ENCODE measurements at regions not wholly inside any gene's neighbourhood (a gene's known extent, or its start where the extent isn't known, plus 50 kb on each side); places are given as distances from the start of the nearest gene placed in this dataset.
"Not testable (repeated sequence)": the region's sequence is repeated elsewhere in the genome, so short reads cannot be mapped to it uniquely, and the experiment has no call there.

DNA sequence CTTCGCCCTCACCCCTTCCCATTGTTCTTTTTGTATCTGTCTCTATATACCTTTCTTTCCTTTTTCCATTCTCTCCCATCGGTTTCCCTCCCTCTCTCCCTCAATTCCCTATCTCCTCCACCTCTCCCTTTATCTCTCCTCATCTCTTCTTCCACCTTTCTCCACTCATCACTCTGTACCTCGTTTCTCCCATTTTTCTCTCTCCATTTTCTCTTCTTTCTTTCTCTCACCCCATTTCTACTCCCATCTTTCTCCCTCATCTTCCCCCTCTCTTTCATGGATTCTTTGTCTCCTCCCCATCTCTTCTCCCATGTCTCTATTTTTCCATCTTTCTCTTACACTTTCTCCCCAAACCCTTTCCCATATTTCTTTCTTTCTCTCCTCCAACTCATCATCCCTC is 385.9 kb upstream of the CLINT1 start:
- Histone ChIP-seq H3K9me3 (ENCODE audit: control insufficient read depth, low read length) (no peaks in the 10 kb centered on the region), H3K36me3 (ENCODE audit: control insufficient read depth, insufficient read depth, low read length) (no peaks in the 10 kb centered on the region), H3K4me3 (ENCODE audit: insufficient read depth, low read depth, low read length) (no peak overlapping the region), H3K27me3 (ENCODE audit: control insufficient read depth, insufficient read depth, low read length, poor library complexity, severe bottlenecking) (no peaks in the 10 kb centered on the region), H3K27ac (ENCODE audit: insufficient read depth, low read depth, low read length, poor library complexity, severe bottlenecking) (no peak overlapping the region), H3K4me1 (ENCODE audit: control insufficient read depth, insufficient read depth, low read length) (no peaks in the 10 kb centered on the region)
- 90 to 91% methylated on average over 3 of the region's 3 CpGs for WGBS, 2 experiments

DNA sequence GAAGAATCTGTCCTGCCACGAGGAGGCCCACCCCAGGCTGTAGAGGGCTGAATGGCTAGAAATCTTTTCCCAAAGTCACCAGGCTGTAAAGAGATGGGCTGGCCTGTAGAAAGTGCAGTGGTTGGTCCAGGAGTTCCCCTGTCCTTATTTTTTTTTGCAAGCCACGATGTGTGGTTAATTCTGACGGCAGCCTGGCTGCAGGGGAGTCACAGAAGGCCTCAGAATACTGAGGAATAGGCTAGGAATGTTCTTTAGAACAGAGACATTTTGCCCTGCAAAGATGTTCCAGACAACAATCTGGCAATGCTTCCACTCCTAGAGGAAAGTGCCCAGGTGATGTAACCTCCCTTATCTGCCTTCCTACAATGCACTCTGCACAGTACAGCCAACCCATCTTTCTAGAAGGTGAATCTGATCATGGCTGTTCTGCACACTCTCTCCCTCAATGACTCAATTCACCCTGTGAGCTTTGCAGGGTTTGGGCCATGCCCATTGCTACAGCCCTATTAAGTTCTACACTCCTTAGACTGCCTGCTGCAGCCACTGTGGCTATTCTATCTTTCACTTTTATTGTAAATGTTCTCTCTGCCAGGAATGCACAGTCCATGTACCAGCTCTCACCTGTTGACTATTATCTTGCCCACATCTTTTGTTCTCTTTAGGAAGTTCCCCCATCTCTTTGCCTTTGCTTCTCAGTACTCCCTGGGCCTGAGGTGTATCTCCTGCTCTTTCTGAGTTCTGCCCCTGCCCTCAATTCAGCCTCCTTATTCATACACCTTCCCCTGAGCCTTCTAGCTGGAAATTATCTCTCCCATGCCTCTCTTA is 377.8 kb upstream of the CLINT1 start:
- Histone ChIP-seq H3K27me3 (ENCODE audit: control insufficient read depth, insufficient read depth, low read length, poor library complexity, severe bottlenecking) (no peaks in the 10 kb centered on the region), H3K4me3 (ENCODE audit: insufficient read depth, low read depth, low read length) (no peak overlapping the region), H3K27ac (ENCODE audit: insufficient read depth, low read depth, low read length, poor library complexity, severe bottlenecking) (no peak overlapping the region), H3K4me1 (ENCODE audit: control insufficient read depth, insufficient read depth, low read length) (no peaks in the 10 kb centered on the region), H3K9me3 (ENCODE audit: control insufficient read depth, low read length) (no peaks in the 10 kb centered on the region), H3K36me3 (ENCODE audit: control insufficient read depth, insufficient read depth, low read length) (no peaks in the 10 kb centered on the region)
- 89% methylated on average over 3 of the region's 3 CpGs for WGBS, 2 experiments

DNA sequence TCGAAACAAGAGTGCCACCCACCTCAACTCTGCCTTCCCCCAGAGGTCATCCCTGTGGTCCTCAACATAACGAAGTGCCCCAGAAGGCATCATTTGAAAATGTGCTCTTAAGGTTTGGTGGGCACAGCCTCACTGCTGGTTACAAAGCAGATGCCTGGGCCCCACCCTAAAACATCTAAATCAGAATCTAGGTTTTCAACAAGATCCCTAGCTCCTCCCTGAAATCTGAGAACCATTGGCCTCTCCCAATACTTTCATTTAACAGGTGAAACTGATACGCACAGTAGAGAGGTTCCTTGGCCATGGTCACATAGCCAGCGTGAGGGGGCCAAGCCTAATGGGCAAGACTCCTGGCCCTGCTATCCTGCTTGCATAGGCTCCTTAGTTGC is 376.2 kb upstream of the CLINT1 start:
- 95% methylated on average over 4 of the region's 4 CpGs for WGBS, 2 experiments
- Histone ChIP-seq H3K9me3 (ENCODE audit: control insufficient read depth, low read length) (no peaks in the 10 kb centered on the region), H3K36me3 (ENCODE audit: control insufficient read depth, insufficient read depth, low read length) (no peaks in the 10 kb centered on the region), H3K4me1 (ENCODE audit: control insufficient read depth, insufficient read depth, low read length) (no peaks in the 10 kb centered on the region), H3K4me3 (ENCODE audit: insufficient read depth, low read depth, low read length) (no peak overlapping the region), H3K27me3 (ENCODE audit: control insufficient read depth, insufficient read depth, low read length, poor library complexity, severe bottlenecking) (no peaks in the 10 kb centered on the region), H3K27ac (ENCODE audit: insufficient read depth, low read depth, low read length, poor library complexity, severe bottlenecking) (no peak overlapping the region)

DNA sequence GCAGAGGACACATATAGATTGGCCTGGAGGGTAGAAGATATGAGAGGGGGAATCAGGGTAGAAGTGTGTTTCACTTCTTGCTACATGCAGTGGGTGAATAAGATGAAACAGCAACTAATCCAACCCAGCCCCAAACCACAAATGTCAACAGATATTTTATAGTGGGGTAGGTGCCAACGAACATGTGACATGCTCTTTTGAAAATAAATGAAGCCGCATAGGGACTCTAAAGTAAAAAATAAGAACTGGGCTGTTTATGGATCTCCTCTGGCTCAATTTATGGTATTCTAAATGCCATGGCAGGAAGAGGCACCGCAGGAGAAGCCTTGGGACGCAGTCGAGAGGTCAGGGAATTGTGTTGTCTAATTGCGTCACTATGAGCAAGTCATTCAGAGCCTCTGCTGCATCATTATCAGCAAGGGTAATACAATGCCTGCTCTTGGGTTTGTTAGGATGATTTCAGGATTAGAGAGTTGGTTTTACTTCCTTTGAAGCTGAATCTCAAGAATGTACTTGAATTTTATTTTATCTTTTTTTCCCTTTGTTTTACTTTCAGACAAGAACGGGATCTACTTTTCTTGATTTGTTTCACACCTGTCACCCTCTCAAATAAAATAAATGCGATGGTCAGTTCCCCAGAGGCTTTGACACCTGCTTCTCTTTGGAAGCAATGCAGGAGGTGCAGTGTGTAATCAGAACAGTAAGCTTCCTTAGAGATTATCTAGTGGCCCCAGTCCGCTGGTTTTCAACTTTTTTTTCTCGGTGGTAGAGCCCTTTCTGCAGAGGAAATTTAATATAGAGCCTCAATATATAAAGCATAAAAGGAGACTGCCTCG is 375.6 kb upstream of the CLINT1 start:
- Histone ChIP-seq H3K4me3 (ENCODE audit: insufficient read depth, low read depth, low read length) (no peak overlapping the region), H3K36me3 (ENCODE audit: control insufficient read depth, insufficient read depth, low read length) (no peaks in the 10 kb centered on the region)
- 92% methylated on average over 11 of the region's 11 CpGs for WGBS, 2 experiments

DNA sequence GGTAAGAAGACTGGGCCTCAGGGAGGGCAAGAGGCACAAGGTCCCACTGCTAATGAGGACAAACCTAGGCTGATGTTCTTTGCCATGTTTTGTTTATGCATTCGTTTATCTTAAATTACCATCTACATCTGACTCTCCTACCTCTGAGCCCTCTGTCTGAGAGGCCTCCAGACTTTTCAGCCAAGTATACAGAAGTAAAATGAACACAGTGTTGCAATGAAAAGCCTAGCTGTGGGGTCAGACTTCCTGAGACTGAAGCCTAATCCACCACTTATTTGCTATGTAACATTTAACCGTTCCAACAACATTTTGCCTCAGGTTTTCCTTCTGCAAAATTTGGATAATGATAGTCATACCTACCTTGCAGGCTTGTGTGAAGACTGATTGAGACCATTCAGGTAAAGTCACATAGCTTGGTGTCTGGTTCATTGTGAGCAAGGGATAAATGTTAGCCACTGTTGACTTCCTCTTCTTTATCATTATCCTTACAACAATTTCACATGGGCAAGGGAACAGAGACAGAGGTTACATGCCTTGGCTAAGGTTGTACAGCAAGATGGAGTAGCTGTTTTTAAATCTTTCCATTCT is 374.9 kb upstream of the CLINT1 start:
- H3K27me3 ChIP-seq (ENCODE audit: control insufficient read depth, insufficient read depth, low read length, poor library complexity, severe bottlenecking): no peaks in the 10 kb centered on the region
- no peak overlapping the region for H3K4me3 ChIP-seq (ENCODE audit: insufficient read depth, low read depth, low read length)
- no peak overlapping the region for H3K27ac ChIP-seq (ENCODE audit: insufficient read depth, low read depth, low read length, poor library complexity, severe bottlenecking)
- WGBS, 2 experiments: 89 to 100% methylated on average over 2 of the region's 2 CpGs
- H3K4me1 ChIP-seq (ENCODE audit: control insufficient read depth, insufficient read depth, low read length): no peaks in the 10 kb centered on the region
- H3K9me3 ChIP-seq (ENCODE audit: control insufficient read depth, low read length): no peaks in the 10 kb centered on the region
- H3K36me3 ChIP-seq (ENCODE audit: control insufficient read depth, insufficient read depth, low read length): no peaks in the 10 kb centered on the region

More for the DNA sequence above, 375.6 kb upstream of the CLINT1 start:
- Histone ChIP-seq H3K4me1 (ENCODE audit: control insufficient read depth, insufficient read depth, low read length) (no peaks in the 10 kb centered on the region), H3K27ac (ENCODE audit: insufficient read depth, low read depth, low read length, poor library complexity, severe bottlenecking) (no peak overlapping the region), H3K27me3 (ENCODE audit: control insufficient read depth, insufficient read depth, low read length, poor library complexity, severe bottlenecking) (no peaks in the 10 kb centered on the region), H3K9me3 (ENCODE audit: control insufficient read depth, low read length) (no peaks in the 10 kb centered on the region)

DNA sequence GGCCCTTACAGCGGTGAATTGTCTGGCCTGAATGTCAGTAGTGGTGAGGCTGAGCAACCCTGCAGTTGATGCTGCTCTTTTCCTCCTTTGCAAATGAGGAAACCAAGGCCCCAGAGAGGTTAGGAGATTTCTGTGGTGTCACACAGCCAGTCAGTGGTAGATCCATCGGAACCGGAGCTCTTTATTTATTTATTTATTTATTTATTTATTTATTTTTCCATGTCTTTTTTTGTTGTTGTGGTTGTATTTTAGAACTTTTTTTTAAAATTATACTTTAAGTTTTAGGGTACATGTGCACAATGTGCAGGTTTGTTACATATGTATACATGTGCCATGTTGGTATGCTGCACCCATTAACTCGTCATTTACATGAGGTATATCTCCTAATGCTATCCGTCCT is 368.4 kb upstream of the CLINT1 start:
- not testable (repeated sequence) for H3K4me3 ChIP-seq (ENCODE audit: insufficient read depth, low read depth, low read length); H3K4me1 ChIP-seq (ENCODE audit: control insufficient read depth, insufficient read depth, low read length); H3K36me3 ChIP-seq (ENCODE audit: control insufficient read depth, insufficient read depth, low read length); H3K27me3 ChIP-seq (ENCODE audit: control insufficient read depth, insufficient read depth, low read length, poor library complexity, severe bottlenecking); H3K27ac ChIP-seq (ENCODE audit: insufficient read depth, low read depth, low read length, poor library complexity, severe bottlenecking); H3K9me3 ChIP-seq (ENCODE audit: control insufficient read depth, low read length)
- WGBS, 2 experiments: 95 to 98% methylated on average over 1 to 2 of the region's 5 CpGs

DNA sequence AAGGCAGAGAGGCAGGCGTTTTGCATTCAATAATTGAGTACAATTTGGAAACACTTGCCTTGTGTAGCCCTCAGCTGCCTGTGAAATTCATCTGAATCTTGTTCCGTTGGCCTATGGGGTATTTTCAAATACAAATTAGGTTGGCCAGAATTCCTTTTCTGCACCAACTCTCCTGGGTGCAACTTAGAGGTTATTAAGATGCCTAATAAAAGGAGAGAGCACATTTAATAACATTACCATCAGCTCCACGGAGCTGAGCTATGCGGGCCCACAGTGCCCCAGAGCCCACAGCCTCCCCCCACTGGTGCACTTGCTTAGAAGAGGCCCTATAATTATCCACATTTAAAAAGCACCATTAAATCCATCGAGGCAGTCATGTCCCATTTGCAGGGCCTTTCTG is 367.6 kb upstream of the CLINT1 start:
- no peak overlapping the region for H3K27ac ChIP-seq (ENCODE audit: insufficient read depth, low read depth, low read length, poor library complexity, severe bottlenecking)
- H3K27me3 ChIP-seq (ENCODE audit: control insufficient read depth, insufficient read depth, low read length, poor library complexity, severe bottlenecking): no peaks in the 10 kb centered on the region
- peaks cover 4% of the 10 kb centered on the region for H3K4me1 ChIP-seq (ENCODE audit: control insufficient read depth, insufficient read depth, low read length)
- 92 to 93% methylated on average over 5 of the region's 5 CpGs for WGBS, 2 experiments
- no peak overlapping the region for H3K4me3 ChIP-seq (ENCODE audit: insufficient read depth, low read depth, low read length)
- no peaks in the 10 kb centered on the region for H3K36me3 ChIP-seq (ENCODE audit: control insufficient read depth, insufficient read depth, low read length)
- H3K9me3 ChIP-seq (ENCODE audit: control insufficient read depth, low read length): no peaks in the 10 kb centered on the region

DNA sequence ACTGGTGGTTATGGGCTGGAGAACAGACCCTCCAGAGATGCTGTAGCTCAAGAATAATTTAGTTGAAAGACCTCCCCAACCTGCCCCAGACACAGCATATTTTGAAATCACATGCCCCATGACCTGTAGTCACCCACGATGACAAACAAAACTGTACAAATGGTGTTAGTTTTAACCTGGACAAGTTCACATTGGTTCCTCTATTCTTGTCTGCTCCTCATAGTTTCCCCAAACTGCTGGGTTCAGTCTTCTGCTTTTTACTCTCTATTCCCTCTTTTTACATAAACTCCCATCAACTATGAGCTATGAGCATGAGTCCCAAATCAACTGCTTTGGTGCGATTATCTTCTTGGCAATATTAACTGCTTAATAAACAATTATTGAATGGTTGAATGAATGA is 365.3 kb upstream of the CLINT1 start:
- Histone ChIP-seq H3K36me3 (ENCODE audit: control insufficient read depth, insufficient read depth, low read length) (no peaks in the 10 kb centered on the region), H3K9me3 (ENCODE audit: control insufficient read depth, low read length) (no peaks in the 10 kb centered on the region), H3K27ac (ENCODE audit: insufficient read depth, low read depth, low read length, poor library complexity, severe bottlenecking) (no peak overlapping the region), H3K4me1 (ENCODE audit: control insufficient read depth, insufficient read depth, low read length) (peaks cover 4% of the 10 kb centered on the region), H3K4me3 (ENCODE audit: insufficient read depth, low read depth, low read length) (no peak overlapping the region), H3K27me3 (ENCODE audit: control insufficient read depth, insufficient read depth, low read length, poor library complexity, severe bottlenecking) (no peaks in the 10 kb centered on the region)
- 93 to 97% methylated on average over 1 of the region's 2 CpGs for WGBS, 2 experiments

DNA sequence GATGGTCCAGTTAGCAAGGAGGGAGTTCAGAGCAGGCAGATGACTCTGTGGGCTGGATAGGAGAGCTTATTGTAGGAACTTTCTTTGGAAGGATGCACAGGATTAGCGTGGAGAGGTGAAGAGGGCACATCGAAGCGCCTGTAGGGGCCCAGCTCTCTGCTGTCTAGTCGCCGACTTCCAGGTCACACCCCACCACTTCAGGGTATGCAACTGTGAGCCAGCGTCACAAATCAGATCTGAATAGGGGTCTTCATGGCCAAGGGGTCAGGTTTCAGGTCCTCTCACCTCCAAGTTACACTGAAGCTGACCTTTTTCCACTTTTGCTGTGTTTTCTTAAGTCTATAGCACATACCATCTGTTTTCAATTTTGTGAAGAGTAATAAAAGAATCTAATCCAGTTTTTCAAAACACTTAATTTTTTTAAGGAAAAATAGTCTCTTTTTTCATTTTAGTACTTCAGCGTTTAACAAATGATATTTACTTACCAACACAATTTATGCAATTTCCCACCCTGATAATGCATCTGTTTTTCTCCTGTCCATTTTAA is 364.2 kb upstream of the CLINT1 start:
- no peaks in the 10 kb centered on the region for H3K27me3 ChIP-seq (ENCODE audit: control insufficient read depth, insufficient read depth, low read length, poor library complexity, severe bottlenecking)
- no peaks in the 10 kb centered on the region for H3K36me3 ChIP-seq (ENCODE audit: control insufficient read depth, insufficient read depth, low read length)
- no peak overlapping the region for H3K27ac ChIP-seq (ENCODE audit: insufficient read depth, low read depth, low read length, poor library complexity, severe bottlenecking)
- H3K4me3 ChIP-seq (ENCODE audit: insufficient read depth, low read depth, low read length): no peak overlapping the region
- H3K9me3 ChIP-seq (ENCODE audit: control insufficient read depth, low read length): no peaks in the 10 kb centered on the region
- peaks cover 4% of the 10 kb centered on the region for H3K4me1 ChIP-seq (ENCODE audit: control insufficient read depth, insufficient read depth, low read length)
- 86 to 89% methylated on average over 7 of the region's 7 CpGs for WGBS, 2 experiments

DNA sequence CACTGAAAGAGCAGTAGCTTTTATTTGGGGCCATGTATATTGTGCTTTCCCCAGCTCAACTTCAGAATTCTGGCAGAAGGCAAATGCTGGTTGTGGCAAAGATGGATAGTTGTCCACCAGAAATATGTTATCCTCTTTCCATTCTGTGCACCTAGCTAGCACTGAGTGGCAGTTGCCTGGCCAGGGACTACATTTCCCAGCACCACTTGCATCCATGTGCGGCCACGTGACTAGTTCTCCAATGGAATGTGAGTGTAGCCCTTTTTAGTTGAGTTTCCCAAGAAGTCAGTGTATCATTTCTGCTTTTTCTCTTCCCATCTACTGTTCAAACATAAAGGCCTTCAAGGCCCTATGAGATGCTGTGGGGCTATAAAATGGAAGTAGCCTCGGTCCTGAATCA is 354.0 kb upstream of the CLINT1 start:
- no peak overlapping the region for H3K4me3 ChIP-seq (ENCODE audit: insufficient read depth, low read depth, low read length)
- no peaks in the 10 kb centered on the region for H3K27me3 ChIP-seq (ENCODE audit: control insufficient read depth, insufficient read depth, low read length, poor library complexity, severe bottlenecking)
- H3K9me3 ChIP-seq (ENCODE audit: control insufficient read depth, low read length): no peaks in the 10 kb centered on the region
- H3K27ac ChIP-seq (ENCODE audit: insufficient read depth, low read depth, low read length, poor library complexity, severe bottlenecking): no peak overlapping the region
- H3K36me3 ChIP-seq (ENCODE audit: control insufficient read depth, insufficient read depth, low read length): no peaks in the 10 kb centered on the region
- no peaks in the 10 kb centered on the region for H3K4me1 ChIP-seq (ENCODE audit: control insufficient read depth, insufficient read depth, low read length)
- 81 to 83% methylated on average over 3 of the region's 3 CpGs for WGBS, 2 experiments

Data from ectodermal cell (in vitro differentiated cells).